IMR-90 (cell line): ENCODE measurements at regions not wholly inside any gene's neighbourhood (a gene's known extent, or its start where the extent isn't known, plus 50 kb on each side); places are given as distances from the start of the nearest gene placed in this dataset.

Experiments used
- ATAC-seq: fragments of 200-7000 bp; cut with Tn5 transposase; 2 replicates; pipeline ENCODE4 v1.9.1; 2020; ENCODE audit warnings: low read depth, mild to moderate bottlenecking, moderate library complexity
- BruUV-seq: library from RNA; stranded (reverse); fragments of 400-500 nt; replicated peaks from 2 replicates; lab custom pipeline; 2021; lab: Mats Ljungman, UMichigan
- CTCF ChIA-PET: fragments of 300-600 bp; formaldehyde crosslinking; extraction: SDS; loops from one replicate; lab custom pipeline; 2021; ENCODE audit warnings: antibody characterized with exemption; lab: Yijun Ruan, JAX
- POLR2A ChIA-PET: fragments of 300-600 bp; sonication (Branson Sonifier 250); formaldehyde crosslinking; loops from one replicate; lab custom pipeline; 2022; ENCODE audit warnings: antibody characterized with exemption; ENCODE audit not compliant: unreplicated experiment; lab: Charles Lee
- DNase-seq: peaks from one replicate; pipeline ENCODE4 v3.0.0; 2013
- H2AFZ ChIP-seq: replicated peaks from 2 replicates; pipeline ENCODE3; 2013; ENCODE audit warnings: low read length, mild to moderate bottlenecking; ENCODE audit not compliant: poor library complexity
- H2AK5ac ChIP-seq: 2 replicates; pipeline ENCODE4 v1.6.1; 2013; ENCODE audit warnings: low read depth, low read length, inconsistent platforms
- H2AK9ac ChIP-seq: replicated peaks from 2 replicates; pipeline ENCODE3; 2013; ENCODE audit warnings: mild to moderate bottlenecking, low read depth, low read length, moderate library complexity; ENCODE audit not compliant: poor library complexity
- H2BK120ac ChIP-seq: 2 replicates; pipeline ENCODE4 v1.6.1; 2013; ENCODE audit warnings: low read depth, low read length, inconsistent platforms
- H2BK15ac ChIP-seq: 3 replicates; pipeline ENCODE4 v1.6.1; 2013; ENCODE audit warnings: low read depth, low read length, inconsistent platforms
- H2BK20ac ChIP-seq: 2 replicates; pipeline ENCODE4 v1.6.1; 2013; ENCODE audit warnings: low read depth, mild to moderate bottlenecking, inconsistent platforms, low read length, moderate library complexity
- H2BK5ac ChIP-seq: 2 replicates; pipeline ENCODE4 v1.6.1; 2013; ENCODE audit warnings: mild to moderate bottlenecking, low read depth, low read length, inconsistent platforms; ENCODE audit not compliant: poor library complexity, severe bottlenecking
- H3K14ac ChIP-seq: replicated peaks from 2 replicates; pipeline ENCODE4 v1.6.1; 2013; ENCODE audit warnings: low read depth, low read length, inconsistent platforms
- H3K18ac ChIP-seq: 2 replicates; pipeline ENCODE4 v1.6.1; 2013; ENCODE audit warnings: low read depth, low read length, control low read depth
- H3K23ac ChIP-seq: 2 replicates; pipeline ENCODE4 v1.6.1; 2013; ENCODE audit warnings: low read depth, low read length, inconsistent platforms
- H3K27ac ChIP-seq: 2 replicates; pipeline ENCODE4 v1.5.1; 2013; ENCODE audit warnings: mild to moderate bottlenecking, control low read depth, low read length; ENCODE audit not compliant: insufficient read depth
- H3K27me3 ChIP-seq: 2 replicates; pipeline ENCODE4 v1.6.1; 2013; ENCODE audit warnings: low read length; ENCODE audit not compliant: control insufficient read depth, insufficient read depth
- H3K36me3 ChIP-seq: 2 replicates; pipeline ENCODE4 v1.6.1; 2013; ENCODE audit warnings: low read length, mixed read lengths; ENCODE audit not compliant: control insufficient read depth, insufficient read depth
- H3K4ac ChIP-seq: 2 replicates; pipeline ENCODE4 v1.6.1; 2013; ENCODE audit warnings: low read depth, low read length, inconsistent platforms
- H3K4me1 ChIP-seq: 2 replicates; pipeline ENCODE4 v1.6.1; 2013; ENCODE audit warnings: low read length, mixed read lengths; ENCODE audit not compliant: control insufficient read depth, insufficient read depth
- H3K4me2 ChIP-seq: 2 replicates; pipeline ENCODE4 v1.6.1; 2013; ENCODE audit warnings: low read depth, mild to moderate bottlenecking, control low read depth, low read length, moderate library complexity
- H3K4me3 ChIP-seq: 2 replicates; pipeline ENCODE4 v1.5.1; 2013; ENCODE audit warnings: low read depth, mild to moderate bottlenecking, control low read depth, low read length, moderate library complexity; ENCODE audit not compliant: insufficient read depth
- H3K56ac ChIP-seq: 2 replicates; pipeline ENCODE4 v1.6.1; 2013; ENCODE audit warnings: low read length, inconsistent platforms; ENCODE audit not compliant: insufficient read depth; ENCODE audit errors: extremely low read depth
- H3K79me1 ChIP-seq, 2 experiments: 2 replicates each; pipeline ENCODE4 v1.6.1; 2013; ENCODE audit warnings: low read length in 2 of 2, inconsistent platforms in 1 of 2, low read depth in 1 of 2
- H3K9ac ChIP-seq: 2 replicates; pipeline ENCODE4 v1.6.1; 2013; ENCODE audit warnings: low read depth, low read length, control low read depth
- H3K9me1 ChIP-seq: 2 replicates; pipeline ENCODE4 v1.6.1; 2013; ENCODE audit warnings: low read length, inconsistent platforms; ENCODE audit not compliant: insufficient read depth
- H3K9me3 ChIP-seq: 2 replicates; pipeline ENCODE4 v1.6.1; 2013; ENCODE audit warnings: low read length; ENCODE audit not compliant: control insufficient read depth, insufficient read depth
- H4K20me1 ChIP-seq: 2 replicates; pipeline ENCODE4 v1.6.1; 2013; ENCODE audit warnings: low read length, inconsistent platforms; ENCODE audit not compliant: insufficient read depth
- H4K5ac ChIP-seq: 2 replicates; pipeline ENCODE4 v1.6.1; 2013; ENCODE audit warnings: mild to moderate bottlenecking, low read depth, low read length, control low read depth
- H4K8ac ChIP-seq, 2 experiments: 2 replicates each; pipeline ENCODE4 v1.6.1; 2013; ENCODE audit warnings: low read depth in 2 of 2, low read length in 2 of 2, control low read depth in 1 of 2, inconsistent platforms in 1 of 2
- H4K91ac ChIP-seq: 2 replicates; pipeline ENCODE4 v1.6.1; 2013; ENCODE audit warnings: low read depth, low read length, inconsistent platforms; ENCODE audit not compliant: insufficient read depth
- CEBPB ChIP-seq: IDR thresholded peaks from 2 replicates; pipeline ENCODE4 v1.6.1; 2012; ENCODE audit warnings: low read depth, low read length, improper control_type of control experiment
- FOS ChIP-seq: fragments of 150-350 bp; IDR thresholded peaks from 2 replicates; pipeline ENCODE4 v1.6.1; 2016; ENCODE audit warnings: low read depth, low read length
- MAZ ChIP-seq: IDR thresholded peaks from 2 replicates; pipeline ENCODE4 v1.6.1; 2012; ENCODE audit warnings: low read depth, mild to moderate bottlenecking, low read length, improper control_type of control experiment, moderate library complexity, borderline replicate concordance
- MXI1 ChIP-seq: IDR thresholded peaks from 2 replicates; pipeline ENCODE4 v1.6.1; 2012; ENCODE audit warnings: low read depth, mild to moderate bottlenecking, low read length, moderate library complexity, borderline replicate concordance
- NFE2L2 ChIP-seq: fragments of 150-350 bp; IDR thresholded peaks from 2 replicates; pipeline ENCODE4 v1.6.1; 2016; ENCODE audit warnings: low read depth, mild to moderate bottlenecking, low read length
- POLR2A ChIP-seq: IDR thresholded peaks from 2 replicates; pipeline ENCODE4 v1.6.1; 2012; ENCODE audit warnings: mild to moderate bottlenecking, low read depth, low read length
- RAD21 ChIP-seq: IDR thresholded peaks from 2 replicates; pipeline ENCODE4 v1.6.1; 2012; ENCODE audit warnings: low read length, improper control_type of control experiment
- USF2 ChIP-seq: fragments of 150-350 bp; IDR thresholded peaks from 2 replicates; pipeline ENCODE4 v1.6.1; 2017; ENCODE audit warnings: mild to moderate bottlenecking, antibody characterized with exemption, low read length, low read depth
- dilution Hi-C: fragments of 300-500 bp; cut with HindIII; formaldehyde crosslinking; loops from one replicate; pipeline ENCODE4 v1.14.3; 2018; ENCODE audit warnings: low sequenced_read_pairs; ENCODE audit not compliant: unreplicated experiment
- in situ Hi-C: fragments of 300-500 bp; cut with MboI; formaldehyde crosslinking; loops from 3 replicates; pipeline ENCODE4 v1.14.3; 2019; ENCODE audit warnings: low sequenced_read_pairs, inconsistent platforms, mixed read lengths
- intact Hi-C: fragments of 100-400 bp; cut with micrococcal nuclease; formaldehyde crosslinking; loops from 2 replicates; pipeline ENCODE4 v1.10.0; 2022

- POLR2A ChIA-PET, result no interaction called here
Measured at GRCh38 chr19:28939236-28939635, 273.7 kb downstream of the UQCRFS1 start.

More at GRCh38 chr19:28939236-28939635, 273.7 kb downstream of the UQCRFS1 start:
- Histone ChIP-seq H4K5ac (no peak overlapping the region), H3K9ac (no peak overlapping the region), H3K4me1 (peaks cover 11% of the 10 kb centered on the region), H2BK20ac (no peak overlapping the region), H2BK15ac (no peak overlapping the region), H3K23ac (no peak overlapping the region), H2BK120ac (no peak overlapping the region), H3K9me3 (no peaks in the 10 kb centered on the region), H3K27ac (no peak overlapping the region), H3K4ac (no peak overlapping the region), H3K4me3 (no peak overlapping the region), H2AK5ac (no peak overlapping the region), H2AK9ac (no peak overlapping the region), H3K9me1 (no peaks in the 10 kb centered on the region), H3K36me3 (no peaks in the 10 kb centered on the region), H3K4me2 (no peak overlapping the region; the same call in 1 of the 2 replicates), H4K8ac (no peak overlapping the region), H3K79me1 (no peaks in the 10 kb centered on the region), H2BK5ac (no peak overlapping the region), H2AFZ (no peak overlapping the region), H3K56ac (no peak overlapping the region), H4K91ac (no peak overlapping the region), H3K27me3 (no peaks in the 10 kb centered on the region), H3K18ac (no peak overlapping the region), H4K20me1 (no peaks in the 10 kb centered on the region), H3K14ac (no peak overlapping the region)
- in situ Hi-C loops, result no loop called here
- no peak for TF ChIP-seq FOS
- no peak for TF ChIP-seq MXI1
- no peak for TF ChIP-seq USF2
- TF ChIP-seq MAZ, result no peak
- no peak for TF ChIP-seq RAD21
- TF ChIP-seq POLR2A, result no peak
- TF ChIP-seq CEBPB, result no peak
- TF ChIP-seq NFE2L2, result no peak
- ATAC-seq, result peak; percentile 16
- dilution Hi-C loops, result no loop called here
- intact Hi-C loops, result no loop called here
- DNase-seq, result no peak
- CTCF ChIA-PET, result no interaction called here
- BruUV-seq, result no TSS peak
